ENCODE measurements at regions not wholly inside any gene's neighbourhood (a gene's known extent, or its start where the extent isn't known, plus 50 kb on each side); places are given as distances from the start of the nearest gene placed in this dataset.
"Not testable (repeated sequence)": the region's sequence is repeated elsewhere in the genome, so short reads cannot be mapped to it uniquely, and the experiment has no call there.

- Mint-ChIP-seq H3K4me3 (no peak overlapping the region), H3K27me3 (ENCODE audit: insufficient read depth) (no peaks in the 10 kb centered on the region; the same call in 1 of the 2 replicates), H3K4me1 (ENCODE audit: low read depth) (no peaks in the 10 kb centered on the region), H3K36me3 (ENCODE audit: low read depth) (no peaks in the 10 kb centered on the region), H3K27ac (no peak overlapping the region), H3K9me3 (no peaks in the 10 kb centered on the region)
- DNase-seq, result no peak
- TF ChIP-seq CTCF (IDR thresholded peaks at IDR 0.05), result no peak
Measured at GRCh38 chr5:67870662-67871061, 344.9 kb upstream of the PIK3R1 start.

- not testable (repeated sequence) for H3K9me3 Mint-ChIP-seq; H3K4me1 Mint-ChIP-seq (ENCODE audit: low read depth); H3K36me3 Mint-ChIP-seq (ENCODE audit: low read depth)
Measured at GRCh38 chr5:67864335-67864734, 351.2 kb upstream of the PIK3R1 start.

GRCh38 chr5:67858471-67859031, 357.0 kb upstream of the PIK3R1 start:
- no peak for TF ChIP-seq CTCF (IDR thresholded peaks at IDR 0.05)
- no peaks in the 10 kb centered on the region for H3K4me1 Mint-ChIP-seq (ENCODE audit: low read depth)
- H3K9me3 Mint-ChIP-seq, result no peaks in the 10 kb centered on the region
- H3K27ac Mint-ChIP-seq, result no peak overlapping the region
- no peaks in the 10 kb centered on the region; the same call in 1 of the 2 replicates for H3K27me3 Mint-ChIP-seq (ENCODE audit: insufficient read depth)
- H3K4me3 Mint-ChIP-seq, result no peak overlapping the region
- no peak for DNase-seq
- no peaks in the 10 kb centered on the region for H3K36me3 Mint-ChIP-seq (ENCODE audit: low read depth)

More at GRCh38 chr5:67864335-67864734, 351.2 kb upstream of the PIK3R1 start:
- not testable (repeated sequence) for H3K27me3 Mint-ChIP-seq (ENCODE audit: insufficient read depth); DNase-seq; H3K27ac Mint-ChIP-seq; H3K4me3 Mint-ChIP-seq

- Mint-ChIP-seq H3K4me3 (no peak overlapping the region), H3K27me3 (ENCODE audit: insufficient read depth) (no peaks in the 10 kb centered on the region), H3K4me1 (ENCODE audit: low read depth) (no peaks in the 10 kb centered on the region), H3K36me3 (ENCODE audit: low read depth) (no peaks in the 10 kb centered on the region), H3K27ac (no peak overlapping the region), H3K9me3 (no peaks in the 10 kb centered on the region)
- no peak for TF ChIP-seq CTCF (IDR thresholded peaks at IDR 0.05)
- DNase-seq, result no peak
Measured at GRCh38 chr5:67857502-67857901, 358.1 kb upstream of the PIK3R1 start.

GRCh38 chr5:67855523-67855922, 360.0 kb upstream of the PIK3R1 start:
- Mint-ChIP-seq H3K27me3 (ENCODE audit: insufficient read depth) (no peaks in the 10 kb centered on the region), H3K27ac (no peak overlapping the region), H3K9me3 (no peaks in the 10 kb centered on the region), H3K36me3 (ENCODE audit: low read depth) (no peaks in the 10 kb centered on the region), H3K4me1 (ENCODE audit: low read depth) (no peaks in the 10 kb centered on the region), H3K4me3 (no peak overlapping the region)
- DNase-seq, result no peak
- no peak for TF ChIP-seq CTCF (IDR thresholded peaks at IDR 0.05)

- not testable (repeated sequence) for H3K4me1 Mint-ChIP-seq (ENCODE audit: low read depth); H3K27ac Mint-ChIP-seq; H3K36me3 Mint-ChIP-seq (ENCODE audit: low read depth); H3K9me3 Mint-ChIP-seq; H3K4me3 Mint-ChIP-seq; H3K27me3 Mint-ChIP-seq (ENCODE audit: insufficient read depth); DNase-seq
Measured at GRCh38 chr5:67850906-67851305, 364.6 kb upstream of the PIK3R1 start.

GRCh38 chr5:67844924-67845323, 370.6 kb upstream of the PIK3R1 start:
- no peak for TF ChIP-seq CTCF (IDR thresholded peaks at IDR 0.05)
- no peaks in the 10 kb centered on the region; the same call in 1 of the 2 replicates for H3K27me3 Mint-ChIP-seq (ENCODE audit: insufficient read depth)
- no peaks in the 10 kb centered on the region for H3K9me3 Mint-ChIP-seq
- no peaks in the 10 kb centered on the region for H3K36me3 Mint-ChIP-seq (ENCODE audit: low read depth)
- DNase-seq, result no peak
- no peak overlapping the region for H3K4me3 Mint-ChIP-seq
- no peak overlapping the region for H3K27ac Mint-ChIP-seq
- no peaks in the 10 kb centered on the region for H3K4me1 Mint-ChIP-seq (ENCODE audit: low read depth)

Data from HFFc6 (cell line).